ENCODE measurements at regions not wholly inside any gene's neighbourhood (a gene's known extent, or its start where the extent isn't known, plus 50 kb on each side); places are given as distances from the start of the nearest gene placed in this dataset.

DNA sequence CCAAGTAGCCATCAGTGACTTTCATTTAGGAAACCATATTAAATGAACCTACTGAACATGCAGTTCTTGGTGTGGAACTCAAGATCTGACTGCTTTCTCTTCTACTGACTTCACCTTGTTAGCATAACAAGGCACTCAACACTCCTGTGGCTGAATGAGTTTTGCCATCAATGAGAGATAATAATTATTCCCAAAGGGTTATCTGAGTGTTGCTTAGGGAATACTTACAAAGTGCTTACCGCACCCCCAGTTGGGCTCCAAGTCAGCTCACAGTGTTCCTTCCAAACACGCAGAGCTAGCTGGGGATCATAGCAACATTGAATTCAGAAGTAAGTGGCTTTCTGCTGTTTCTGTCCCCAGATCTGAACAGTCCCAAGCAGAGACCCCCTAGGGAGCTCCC is 182.9 kb downstream of the SREK1 start:
- WGBS, 2 donors = 93 to 98% methylated on average over 2 of the region's 2 CpGs
- no peak for ATAC-seq (ENCODE audit: low FRiP score in 2 of 2)
- no peaks in the 10 kb centered on the region for H3K27me3 ChIP-seq
- H3K4me1 ChIP-seq = no peaks in the 10 kb centered on the region
- no peaks in the 10 kb centered on the region for H3K9me3 ChIP-seq
- TF ChIP-seq POLR2AphosphoS5 (IDR thresholded peaks at IDR 0.05) (no peak), POLR2A (IDR thresholded peaks at IDR 0.05) (no peak), EP300 (IDR thresholded peaks at IDR 0.05) (no peak)
- TF ChIP-seq, protein P1, sequence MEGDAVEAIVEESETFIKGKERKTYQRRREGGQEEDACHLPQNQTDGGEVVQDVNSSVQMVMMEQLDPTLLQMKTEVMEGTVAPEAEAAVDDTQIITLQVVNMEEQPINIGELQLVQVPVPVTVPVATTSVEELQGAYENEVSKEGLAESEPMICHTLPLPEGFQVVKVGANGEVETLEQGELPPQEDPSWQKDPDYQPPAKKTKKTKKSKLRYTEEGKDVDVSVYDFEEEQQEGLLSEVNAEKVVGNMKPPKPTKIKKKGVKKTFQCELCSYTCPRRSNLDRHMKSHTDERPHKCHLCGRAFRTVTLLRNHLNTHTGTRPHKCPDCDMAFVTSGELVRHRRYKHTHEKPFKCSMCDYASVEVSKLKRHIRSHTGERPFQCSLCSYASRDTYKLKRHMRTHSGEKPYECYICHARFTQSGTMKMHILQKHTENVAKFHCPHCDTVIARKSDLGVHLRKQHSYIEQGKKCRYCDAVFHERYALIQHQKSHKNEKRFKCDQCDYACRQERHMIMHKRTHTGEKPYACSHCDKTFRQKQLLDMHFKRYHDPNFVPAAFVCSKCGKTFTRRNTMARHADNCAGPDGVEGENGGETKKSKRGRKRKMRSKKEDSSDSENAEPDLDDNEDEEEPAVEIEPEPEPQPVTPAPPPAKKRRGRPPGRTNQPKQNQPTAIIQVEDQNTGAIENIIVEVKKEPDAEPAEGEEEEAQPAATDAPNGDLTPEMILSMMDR (IDR thresholded peaks at IDR 0.05) = no peak
- DNase-seq = no peak
- no peak overlapping the region for H3K4me3 ChIP-seq
- no peak overlapping the region for H3K27ac ChIP-seq
- no peaks in the 10 kb centered on the region for H3K36me3 ChIP-seq

DNA sequence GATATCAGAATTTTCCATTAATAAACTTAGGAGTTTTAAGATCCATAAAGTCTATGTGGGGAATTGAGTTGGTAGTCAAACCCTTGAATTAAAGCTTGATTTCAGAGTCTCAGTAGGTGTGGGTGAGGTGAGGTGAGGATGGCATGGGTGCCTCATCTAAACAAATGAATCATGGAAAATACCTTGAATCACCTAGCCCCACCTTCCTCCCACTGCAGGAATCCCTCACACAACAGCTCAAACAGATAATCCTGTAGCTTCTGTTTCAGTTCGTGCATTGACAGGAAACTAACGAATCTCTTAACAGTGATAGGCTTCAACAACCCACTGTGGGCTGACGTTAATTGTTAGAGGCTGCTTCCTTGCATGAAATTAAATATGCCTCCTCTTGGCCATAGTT is 185.0 kb downstream of the SREK1 start:
- no peaks in the 10 kb centered on the region for H3K36me3 ChIP-seq
- no peak overlapping the region for H3K27ac ChIP-seq
- no peaks in the 10 kb centered on the region for H3K9me3 ChIP-seq
- no peaks in the 10 kb centered on the region for H3K27me3 ChIP-seq
- ATAC-seq (ENCODE audit: low FRiP score in 2 of 2) (no peak), DNase-seq (no peak)
- TF ChIP-seq POLR2A (IDR thresholded peaks at IDR 0.05) (no peak), EP300 (IDR thresholded peaks at IDR 0.05) (no peak), POLR2AphosphoS5 (IDR thresholded peaks at IDR 0.05) (no peak)
- TF ChIP-seq, protein P1 (IDR thresholded peaks at IDR 0.05) = no peak
- no peaks in the 10 kb centered on the region for H3K4me1 ChIP-seq
- no peak overlapping the region for H3K4me3 ChIP-seq
- 81 to 83% methylated on average over 3 of the region's 3 CpGs for WGBS, 2 donors

DNA sequence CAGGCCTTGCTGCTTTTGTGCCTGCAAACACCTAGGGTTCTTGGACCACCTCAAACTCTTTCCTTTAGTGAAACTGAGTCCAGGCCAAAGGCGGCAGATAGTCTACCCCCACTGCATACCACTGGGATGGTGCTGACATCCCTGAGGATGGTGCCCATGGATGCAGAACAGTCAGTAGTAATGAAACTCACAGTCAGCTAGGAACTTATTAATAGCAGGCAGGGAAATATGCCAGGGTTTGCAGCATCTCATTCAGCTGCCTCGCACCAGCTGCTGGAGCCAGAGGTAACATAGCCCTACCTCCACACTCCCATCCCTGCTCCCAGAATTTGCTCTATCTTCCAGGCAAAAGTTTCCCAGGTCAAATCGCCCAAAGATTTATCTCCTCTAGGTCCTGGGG is 189.1 kb downstream of the SREK1 start:
- H3K4me1 ChIP-seq = no peaks in the 10 kb centered on the region
- no peaks in the 10 kb centered on the region for H3K27me3 ChIP-seq
- H3K36me3 ChIP-seq = no peaks in the 10 kb centered on the region
- 79 to 91% methylated on average over 3 of the region's 3 CpGs for WGBS, 2 donors
- ATAC-seq (ENCODE audit: low FRiP score in 2 of 2) = no peak
- no peak for DNase-seq
- H3K9me3 ChIP-seq = no peaks in the 10 kb centered on the region
- H3K4me3 ChIP-seq = no peak overlapping the region
- H3K27ac ChIP-seq = no peak overlapping the region
- no peak for TF ChIP-seq EP300 (IDR thresholded peaks at IDR 0.05)

DNA sequence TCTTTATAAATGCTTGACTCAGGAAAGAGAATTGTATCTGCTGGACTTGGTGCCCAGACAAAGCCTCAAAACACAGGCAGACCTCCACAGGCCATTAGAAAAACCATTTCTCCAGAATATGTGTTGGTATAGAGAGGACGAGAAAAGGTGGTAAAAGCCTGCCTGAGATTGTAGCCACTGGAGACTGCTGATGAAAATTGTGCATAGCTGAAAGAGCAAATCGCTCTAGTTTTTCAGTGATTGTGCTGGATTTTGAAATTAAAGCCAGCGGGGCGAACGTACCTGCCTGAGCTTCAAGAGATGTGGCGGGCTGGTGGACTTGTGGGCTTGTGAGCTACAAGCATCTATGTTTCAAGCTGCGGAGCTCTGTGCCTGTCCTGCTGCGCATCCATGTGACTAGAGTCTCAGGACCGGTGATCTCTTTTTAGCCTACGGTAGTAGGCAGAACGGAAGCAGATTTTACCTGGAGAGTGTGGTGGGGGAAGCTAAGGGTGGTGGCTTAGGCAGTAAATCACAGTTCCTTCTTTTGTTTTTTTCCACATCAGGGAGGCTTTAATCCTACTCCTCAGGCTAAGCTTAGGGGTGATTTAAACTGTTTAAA is 193.6 kb downstream of the SREK1 start:
- Histone ChIP-seq H3K9me3 (no peaks in the 10 kb centered on the region), H3K4me1 (no peaks in the 10 kb centered on the region), H3K4me3 (no peak overlapping the region), H3K36me3 (no peaks in the 10 kb centered on the region), H3K27me3 (no peaks in the 10 kb centered on the region), H3K27ac (no peak overlapping the region)
- WGBS, 2 donors = 80 to 94% methylated on average over 10 to 11 of the region's 11 CpGs
- TF ChIP-seq, protein P1 (IDR thresholded peaks at IDR 0.05) = no peak
- no peak for TF ChIP-seq POLR2A (IDR thresholded peaks at IDR 0.05)
- TF ChIP-seq EP300 (IDR thresholded peaks at IDR 0.05) = no peak
- TF ChIP-seq POLR2AphosphoS5 (IDR thresholded peaks at IDR 0.05) = no peak
- DNase-seq = no peak
- no peak for ATAC-seq (ENCODE audit: low FRiP score in 2 of 2)

DNA sequence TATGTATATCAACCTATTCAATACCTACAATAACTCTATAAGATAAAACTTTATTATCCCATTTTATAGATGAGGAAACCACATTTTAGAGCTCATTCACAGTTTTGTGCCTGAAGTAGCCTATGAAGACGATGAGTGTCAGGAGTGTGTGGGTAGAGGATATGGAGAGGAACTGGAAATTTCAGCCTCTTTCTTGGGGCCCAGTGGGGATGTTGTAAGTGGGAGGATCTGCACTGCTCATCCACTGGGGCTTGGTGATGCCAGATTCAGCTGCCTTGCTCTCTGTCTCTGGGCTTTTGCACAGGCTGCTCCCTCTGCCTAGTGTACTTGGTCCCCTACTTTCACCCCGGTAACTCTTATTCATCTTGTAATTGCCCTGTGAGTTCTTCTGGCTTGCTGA is 194.7 kb downstream of the SREK1 start:
- Histone ChIP-seq H3K9me3 (no peaks in the 10 kb centered on the region), H3K36me3 (no peaks in the 10 kb centered on the region), H3K27ac (no peak overlapping the region), H3K4me1 (no peaks in the 10 kb centered on the region), H3K4me3 (no peak overlapping the region), H3K27me3 (no peaks in the 10 kb centered on the region)
- ATAC-seq (ENCODE audit: low FRiP score in 2 of 2) (no peak), DNase-seq (no peak)
- TF ChIP-seq POLR2A (IDR thresholded peaks at IDR 0.05) = no peak
- TF ChIP-seq EP300 (IDR thresholded peaks at IDR 0.05) = no peak
- TF ChIP-seq, protein P1 (IDR thresholded peaks at IDR 0.05) = no peak
- TF ChIP-seq POLR2AphosphoS5 (IDR thresholded peaks at IDR 0.05) = no peak
- 86 to 87% methylated on average over 2 of the region's 2 CpGs for WGBS, 2 donors

All from upper lobe of left lung (tissue), 6 donors.